IPS-18c (cell line): ENCODE measurements at regions not wholly inside any gene's neighbourhood (a gene's known extent, or its start where the extent isn't known, plus 50 kb on each side); places are given as distances from the start of the nearest gene placed in this dataset.
A peak's percentile ranks its signal among the peaks of the same experiment; 100 is the strongest.

ENCODE experiments used
- H3K4me3 ChIP-seq: 2 replicates; pipeline ENCODE4 v1.7.0; 2013; ENCODE audit warnings: low read depth, mild to moderate bottlenecking, low read length, moderate library complexity; ENCODE audit not compliant: insufficient read depth
- H3K9me3 ChIP-seq: one replicate; pipeline ENCODE4 v1.6.1; 2013; ENCODE audit warnings: mild to moderate bottlenecking, low read length, moderate library complexity; ENCODE audit not compliant: control insufficient read depth, insufficient read depth

DNA sequence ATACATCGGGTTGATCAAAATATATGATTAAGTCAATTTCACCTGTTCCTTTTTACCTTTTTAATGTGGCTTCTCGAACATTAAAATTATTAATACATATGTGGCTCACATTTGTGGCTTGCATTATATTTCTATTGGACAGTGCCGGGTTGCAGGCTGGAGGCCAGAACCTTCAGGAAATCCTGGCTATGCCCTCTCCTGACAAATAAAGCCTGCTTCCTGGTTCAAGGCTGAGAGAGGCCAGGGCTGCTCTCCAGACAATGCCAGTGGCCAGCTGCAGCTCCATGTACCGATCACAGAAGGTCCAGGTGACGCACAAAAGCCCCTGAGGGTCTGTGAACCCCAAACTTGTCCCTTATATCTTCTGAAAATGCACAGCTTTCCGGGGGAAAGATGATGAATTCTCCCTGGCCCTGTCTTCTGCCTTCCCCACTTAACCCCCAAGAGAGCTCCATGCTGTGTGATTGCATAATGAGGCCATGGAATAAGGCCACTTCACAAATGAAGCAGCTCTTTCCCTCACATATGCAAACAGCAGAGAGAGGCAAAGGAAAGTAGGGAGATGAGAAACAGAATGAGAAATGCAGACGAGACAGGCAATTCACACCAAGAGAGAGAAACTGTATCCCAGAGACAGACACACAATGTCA, 241.2 kb downstream of the BCOR start:
- Histone ChIP-seq H3K4me3 (no peak overlapping the region), H3K9me3 (peaks cover 3% of the 10 kb centered on the region)

GRCh38 chrX:39857780-39858179, 240.0 kb downstream of the BCOR start:
- H3K9me3 ChIP-seq, result peaks cover 3% of the 10 kb centered on the region
- H3K4me3 ChIP-seq, result no peak overlapping the region

GRCh38 chrX:39859991-39860861, 237.5 kb downstream of the BCOR start:
- H3K9me3 ChIP-seq, result peaks cover 3% of the 10 kb centered on the region
- H3K4me3 ChIP-seq, result peak overlapping the region; percentile 9; the same call in 1 of the 2 replicates

DNA sequence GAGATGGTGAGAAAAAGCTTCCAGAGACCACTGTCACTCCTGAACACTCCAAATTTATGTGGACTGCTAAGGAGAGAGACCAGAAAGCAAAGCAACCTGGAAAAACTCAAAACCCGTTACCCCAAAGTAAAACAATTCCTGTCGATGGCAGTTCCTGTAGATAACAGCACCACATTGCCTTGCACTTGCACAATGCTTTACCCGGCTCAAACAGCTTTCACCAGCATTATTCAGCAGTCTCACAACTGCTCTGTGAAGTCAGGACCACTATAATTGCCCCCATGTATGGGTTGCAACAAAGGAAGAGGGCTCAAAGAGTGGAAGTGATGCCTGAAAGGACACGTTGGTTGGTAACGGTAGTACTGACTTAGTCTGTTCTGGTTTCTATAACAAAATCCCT, 234.8 kb downstream of the BCOR start:
- H3K9me3 ChIP-seq, result peaks cover 3% of the 10 kb centered on the region
- no peak overlapping the region for H3K4me3 ChIP-seq

DNA sequence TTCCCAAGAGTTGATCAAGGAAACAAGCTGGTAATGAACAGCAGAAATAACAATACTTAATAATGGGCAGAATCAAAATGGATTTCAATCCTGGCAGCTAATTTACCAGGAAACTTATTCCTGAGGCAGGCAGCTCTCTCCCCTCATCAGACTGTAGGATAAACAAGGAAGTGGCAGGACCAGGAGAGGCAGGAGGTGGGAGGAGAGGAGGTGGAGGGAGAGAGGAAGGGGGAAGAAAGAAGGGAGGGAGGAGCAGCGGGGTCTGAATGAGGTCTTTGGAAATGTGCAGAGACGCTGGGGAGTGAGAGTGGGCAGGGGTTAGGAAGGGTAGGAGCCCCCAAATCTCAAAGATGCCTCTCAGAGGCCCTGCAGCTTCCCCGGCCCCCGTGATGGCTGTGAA, 231.5 kb downstream of the BCOR start:
- H3K9me3 ChIP-seq, result peaks cover 3% of the 10 kb centered on the region
- no peak overlapping the region for H3K4me3 ChIP-seq

DNA sequence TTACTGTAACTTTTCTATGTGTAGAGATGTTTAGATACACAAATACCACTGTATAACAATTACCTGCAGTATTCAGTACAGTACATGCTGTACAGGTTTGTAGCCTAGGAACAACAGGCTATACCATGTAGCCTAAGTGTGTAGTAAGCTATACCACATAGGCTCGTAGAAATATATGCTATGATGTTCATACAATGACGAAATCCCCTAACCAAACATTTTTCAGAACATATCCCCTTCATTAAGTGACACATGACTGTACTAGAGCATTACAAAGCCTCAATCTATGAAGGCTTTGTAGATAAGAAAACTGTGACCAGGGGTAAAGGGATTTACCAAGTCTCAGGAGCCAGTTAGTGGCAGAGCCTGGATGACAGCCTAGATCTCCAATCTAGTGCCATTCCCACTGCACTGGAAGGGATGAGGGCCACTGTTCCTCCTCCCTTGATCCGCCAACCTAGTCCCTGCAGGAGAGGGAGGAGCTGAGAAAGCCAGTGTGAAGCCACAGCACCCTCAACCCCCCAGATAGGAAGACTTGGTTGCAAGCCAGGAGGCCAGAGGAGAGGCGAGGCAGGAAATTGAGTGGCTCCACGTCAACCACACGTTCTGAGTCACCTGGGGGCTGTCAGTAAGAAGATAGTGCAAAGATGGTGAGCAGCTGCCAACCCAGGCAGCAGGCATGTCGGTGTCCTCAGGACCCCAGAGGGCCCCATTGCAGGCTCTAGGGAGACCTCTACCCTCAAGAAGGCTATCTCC, 227.7 kb downstream of the BCOR start:
- H3K9me3 ChIP-seq, result peaks cover 3% of the 10 kb centered on the region

GRCh38 chrX:39871648-39872047, 226.1 kb downstream of the BCOR start:
- H3K9me3 ChIP-seq, result no peaks in the 10 kb centered on the region
- no peak overlapping the region for H3K4me3 ChIP-seq

More for the DNA sequence above, 227.7 kb downstream of the BCOR start:
- H3K4me3 ChIP-seq, result no peak overlapping the region

DNA sequence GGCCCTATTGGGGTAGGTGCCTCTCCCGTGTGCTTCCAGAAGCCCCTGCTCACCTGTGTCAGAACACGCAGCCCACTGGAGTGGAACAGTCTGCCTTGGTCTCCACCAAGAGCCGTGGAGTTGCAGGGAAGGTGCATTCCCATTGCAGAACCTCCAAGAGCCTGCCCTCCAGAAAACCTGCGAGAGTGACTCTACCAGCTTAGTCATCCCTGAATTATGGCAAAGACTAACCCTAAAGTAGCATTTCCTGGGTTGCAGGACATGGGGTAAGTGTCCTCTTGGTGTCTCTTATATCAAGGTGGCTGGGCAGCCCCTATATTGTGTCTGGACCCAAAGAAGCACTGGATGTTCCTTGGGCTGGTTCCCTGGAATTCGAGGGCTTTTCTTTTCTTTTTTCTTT, 224.6 kb downstream of the BCOR start:
- Histone ChIP-seq H3K4me3 (no peak overlapping the region), H3K9me3 (no peaks in the 10 kb centered on the region)

DNA sequence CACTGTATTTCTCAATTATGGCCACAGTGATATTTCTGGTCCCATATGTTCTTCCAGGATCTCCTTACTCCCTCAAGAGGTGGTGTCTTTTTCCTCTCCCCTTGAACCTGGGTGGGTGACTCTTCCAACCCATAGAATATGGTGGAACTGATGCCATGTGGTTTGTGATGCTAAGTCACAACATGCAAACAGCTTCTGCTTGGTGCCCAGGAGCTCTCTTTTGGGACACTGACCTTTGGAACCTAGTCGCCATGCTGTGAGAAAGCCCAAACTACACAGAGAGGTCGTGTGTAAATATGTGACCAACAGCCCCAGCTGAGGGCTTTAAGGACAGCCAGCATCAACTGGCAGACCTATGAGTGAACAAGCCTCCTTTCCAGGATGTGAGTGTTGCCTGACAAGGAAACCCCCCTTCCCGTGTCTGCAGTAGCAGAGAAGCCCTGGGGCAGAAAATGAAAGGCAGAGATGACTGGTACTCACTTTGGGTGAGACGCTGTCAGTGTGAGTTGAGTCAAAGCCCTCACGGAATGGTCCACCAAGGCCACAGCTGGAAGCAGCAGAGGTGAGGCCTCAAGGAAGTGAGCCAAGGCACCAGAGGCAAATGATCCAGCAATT, 223.4 kb downstream of the BCOR start:
- Histone ChIP-seq H3K4me3 (no peak overlapping the region), H3K9me3 (peaks cover 2% of the 10 kb centered on the region)

DNA sequence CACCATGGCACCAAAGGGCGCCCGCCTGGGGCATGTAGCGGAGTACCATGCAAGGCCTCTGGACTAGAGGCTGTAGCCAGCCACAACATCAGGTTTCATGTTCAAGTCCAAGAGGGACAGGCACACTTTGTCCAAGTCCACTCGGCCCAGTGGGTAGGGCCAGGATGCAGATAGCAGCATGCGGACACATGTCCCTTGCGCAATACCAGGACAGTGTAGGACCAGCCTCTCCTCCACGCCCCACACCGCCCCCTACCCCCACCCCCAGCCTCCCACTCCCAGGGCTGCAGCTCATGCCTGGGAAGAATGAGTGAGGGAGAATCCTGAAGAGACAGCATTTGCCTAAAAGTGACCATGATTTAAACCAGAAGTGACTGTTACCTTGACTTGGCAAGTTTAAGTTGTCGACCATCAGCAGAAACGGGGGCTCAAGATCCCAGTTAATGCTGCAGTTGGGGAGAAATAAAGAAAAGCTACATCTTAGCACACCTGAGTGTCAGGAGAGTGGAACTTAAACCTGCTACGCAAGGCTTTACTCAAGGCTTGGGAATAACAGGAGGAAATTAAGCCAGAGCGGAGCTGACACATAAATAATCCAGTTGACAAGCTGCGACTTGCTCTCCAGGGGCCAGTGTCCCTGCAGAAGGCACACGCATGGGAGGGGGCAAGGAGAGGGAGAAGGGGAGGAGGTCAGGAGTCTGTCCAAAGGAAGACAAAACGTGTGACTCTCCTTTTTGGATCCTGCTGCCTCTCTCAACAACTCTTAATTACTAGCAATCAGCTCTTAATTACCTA, 221.7 kb downstream of the BCOR start:
- Histone ChIP-seq H3K9me3 (peaks cover 2% of the 10 kb centered on the region), H3K4me3 (no peak overlapping the region)

DNA sequence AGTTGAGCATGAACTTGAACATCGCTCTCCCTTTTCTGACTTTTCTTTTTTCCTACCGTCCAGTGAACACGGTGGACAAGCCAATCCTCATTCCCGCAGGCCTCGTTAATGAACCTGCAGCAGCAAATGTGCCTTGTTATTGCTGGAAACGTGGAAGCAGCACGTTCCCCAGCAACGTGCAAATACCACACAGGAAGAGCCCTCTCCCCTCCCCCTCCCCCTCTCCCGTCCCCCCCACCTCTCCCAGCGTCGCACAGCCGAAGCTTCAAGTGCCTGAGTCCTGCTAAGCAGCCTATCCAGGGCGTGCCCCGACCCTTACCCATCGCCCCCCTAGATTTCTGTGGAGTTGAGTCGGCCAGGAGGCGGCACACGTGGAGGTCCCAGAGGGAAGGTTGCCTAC, 219.9 kb downstream of the BCOR start:
- Histone ChIP-seq H3K9me3 (peaks cover 2% of the 10 kb centered on the region), H3K4me3 (no peak overlapping the region)

- H3K9me3 ChIP-seq, result no peaks in the 10 kb centered on the region
- no peak overlapping the region for H3K4me3 ChIP-seq
Observed at GRCh38 chrX:39883666-39884065, 214.1 kb downstream of the BCOR start.

DNA sequence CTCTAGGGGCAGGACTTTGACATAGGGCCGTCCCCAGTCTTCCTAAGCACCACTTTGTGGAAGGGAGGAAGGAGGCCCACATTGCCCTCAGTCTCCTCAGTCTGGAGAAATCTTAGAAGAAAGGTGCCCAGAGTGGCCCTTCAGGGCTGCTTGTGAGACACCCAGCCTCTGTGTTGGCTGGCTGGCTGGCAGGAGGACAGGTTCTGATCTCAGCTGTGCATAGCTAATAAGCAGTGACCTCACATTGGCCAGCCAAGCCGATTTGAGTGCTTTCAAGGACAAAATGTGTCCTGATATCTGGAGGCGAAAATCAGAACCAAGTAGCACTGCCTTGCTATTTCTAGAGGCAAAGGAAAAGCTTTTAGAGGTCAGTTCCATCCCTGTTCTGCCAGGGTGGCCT, 211.5 kb downstream of the BCOR start:
- Histone ChIP-seq H3K4me3 (no peak overlapping the region), H3K9me3 (no peaks in the 10 kb centered on the region)

DNA sequence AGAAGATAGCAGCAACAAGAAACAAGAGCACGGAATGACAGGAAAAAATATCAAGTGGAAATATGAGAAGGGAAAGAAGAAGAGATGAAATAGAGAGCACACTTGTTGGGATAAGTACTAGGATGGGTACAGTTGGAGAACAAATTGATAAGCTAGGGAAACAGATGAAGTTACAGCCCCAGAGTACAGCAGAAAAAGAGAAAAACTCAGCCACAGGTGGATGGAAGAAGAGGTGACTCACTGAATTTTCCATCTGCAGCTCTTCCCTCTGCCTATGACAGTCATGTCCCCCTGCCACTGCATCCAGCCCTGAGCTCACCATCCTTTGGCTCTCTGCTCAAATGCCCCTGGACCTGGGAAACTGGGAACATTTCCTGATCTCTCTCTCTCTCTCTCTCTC, 209.0 kb downstream of the BCOR start:
- no peaks in the 10 kb centered on the region for H3K9me3 ChIP-seq
- H3K4me3 ChIP-seq, result no peak overlapping the region

GRCh38 chrX:39889704-39890103, 208.1 kb downstream of the BCOR start:
- no peak overlapping the region for H3K4me3 ChIP-seq
- H3K9me3 ChIP-seq, result no peaks in the 10 kb centered on the region

DNA sequence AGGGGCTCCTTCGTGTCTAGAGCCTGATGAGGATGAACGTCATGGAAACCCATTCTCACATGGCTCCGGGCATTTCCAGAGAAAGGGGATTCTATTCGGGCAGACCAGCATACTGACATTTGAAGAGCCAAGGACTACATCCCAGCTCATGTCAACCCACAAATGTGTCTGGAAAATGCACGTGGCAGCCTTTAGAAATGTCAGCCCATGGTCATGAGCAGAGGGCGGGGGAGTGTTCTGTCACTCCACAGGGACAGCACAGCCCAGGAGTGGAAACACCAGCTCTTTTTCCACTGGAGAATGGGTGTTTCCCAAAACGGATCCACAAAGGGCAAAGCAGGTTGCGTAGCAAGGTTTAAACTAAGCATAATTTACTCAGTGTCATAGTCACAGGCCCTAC, 207.0 kb downstream of the BCOR start:
- Histone ChIP-seq H3K9me3 (no peaks in the 10 kb centered on the region), H3K4me3 (no peak overlapping the region)

- H3K9me3 ChIP-seq, result no peaks in the 10 kb centered on the region
- no peak overlapping the region for H3K4me3 ChIP-seq
Observed at GRCh38 chrX:39891781-39892180, 206.0 kb downstream of the BCOR start.
